BLaER1 treated with 17β-estradiol and CSF1 and Interleukin-3, amounts not matched to agents 10 nM and 100 nM (cell line): ENCODE measurements at regions not wholly inside any gene's neighbourhood (a gene's known extent, or its start where the extent isn't known, plus 50 kb on each side); places are given as distances from the start of the nearest gene placed in this dataset.
A peak's percentile ranks its signal among the peaks of the same experiment; 100 is the strongest.

Experiments
- H3K27ac ChIP-seq, 11 experiments: shearing (Covaris generic); formaldehyde crosslinking; 2 replicates each; pipeline ENCODE4 v1.8.1; 2022
- H3K27me3 ChIP-seq, 11 experiments: shearing (Covaris generic); formaldehyde crosslinking; 2 replicates each; pipeline ENCODE4 v1.8.1; 2022
- H3K36me3 ChIP-seq, 11 experiments: shearing (Covaris generic); formaldehyde crosslinking; 2 replicates each; pipeline ENCODE4 v1.8.1; 2022
- H3K4me1 ChIP-seq, 10 experiments: shearing (Covaris generic); formaldehyde crosslinking; 2 replicates each; pipeline ENCODE4 v1.8.1; 2022
- H3K4me2 ChIP-seq, 11 experiments: shearing (Covaris generic); formaldehyde crosslinking; 2 replicates each; pipeline ENCODE4 v1.8.1; 2022
- H3K4me3 ChIP-seq, 10 experiments: shearing (Covaris generic); formaldehyde crosslinking; 2 replicates each; pipeline ENCODE4 v1.8.1; 2022
- H3K9ac ChIP-seq, 11 experiments: shearing (Covaris generic); formaldehyde crosslinking; 2 replicates each; pipeline ENCODE4 v1.8.1; 2022
- H3K9me3 ChIP-seq, 11 experiments: shearing (Covaris generic); formaldehyde crosslinking; replicated peaks in 1 of 11; 2 replicates each; pipeline ENCODE4 v1.8.1; 2022
- H4K20me1 ChIP-seq, 11 experiments: shearing (Covaris generic); formaldehyde crosslinking; 2 replicates each; pipeline ENCODE4 v1.8.1; 2022
- Cebpa-rat ChIP-seq, 11 experiments: shearing (Covaris generic); IDR thresholded peaks; 2 replicates each; pipeline ENCODE4 v1.8.1; 2022

DNA sequence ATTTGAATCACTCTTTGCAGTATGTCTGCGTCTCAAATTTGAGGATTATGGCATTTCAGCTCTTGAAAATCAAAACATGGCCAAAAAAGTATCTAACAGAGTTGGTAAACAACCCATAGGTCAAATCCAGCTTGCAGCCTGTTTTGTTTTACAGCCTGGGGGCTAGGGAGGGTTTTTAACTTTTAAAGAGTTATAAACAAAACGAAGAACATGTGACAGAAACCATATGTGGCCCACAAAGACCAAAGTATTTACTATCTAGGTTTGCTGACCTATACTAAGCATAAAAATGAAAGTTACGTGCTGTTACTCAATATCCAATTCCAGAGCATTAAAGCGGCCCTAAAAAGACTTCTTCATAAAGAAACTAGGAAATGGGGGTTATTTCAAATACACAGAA lies 55.5 kb upstream of the STARD3NL start:
- Histone ChIP-seq H3K4me2 (no peak overlapping the region), H3K27ac (no peak overlapping the region), H3K4me1 (0 out of 20 replicates have a peak, but pooled peaks cover 0 to 1% (median 0%) of the 10 kb centered on the region in 10 experiments), H3K9me3 (peaks cover 0 to 8% (median 5%) of the 10 kb centered on the region in 11 experiments; a peak in 5 of 22 replicates), H4K20me1 (no peaks in the 10 kb centered on the region; a peak in 1 of 22 replicates), H3K36me3 (no peaks in the 10 kb centered on the region), H3K9ac (no peak overlapping the region), H3K4me3 (no peak overlapping the region), H3K27me3 (no peaks in the 10 kb centered on the region)
- TF ChIP-seq Cebpa-rat (IDR thresholded peaks at IDR 0.05): no peak

DNA sequence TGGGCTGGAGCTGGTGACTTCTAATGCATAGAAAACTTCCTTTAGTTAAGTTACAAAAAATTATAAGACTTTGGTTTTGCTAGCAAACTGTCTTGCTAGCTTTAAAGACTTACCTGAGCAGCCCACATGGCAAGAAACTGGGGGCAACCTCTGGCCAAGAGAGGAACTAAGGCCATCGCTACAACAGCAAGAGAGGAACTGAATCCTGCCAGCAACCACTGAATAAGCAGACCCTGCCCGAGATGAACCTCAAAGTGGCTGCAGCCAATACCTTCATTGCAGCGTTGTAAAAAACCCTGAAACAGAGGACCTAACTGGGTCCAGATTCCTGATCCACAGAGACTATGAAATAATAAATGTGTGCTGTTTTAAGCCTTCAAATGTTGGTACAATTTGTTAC lies 54.6 kb upstream of the STARD3NL start:
- Histone ChIP-seq H3K4me2 (no peak overlapping the region), H3K9me3 (peaks cover 0 to 8% (median 5%) of the 10 kb centered on the region in 11 experiments; a peak in 5 of 22 replicates), H3K27me3 (no peaks in the 10 kb centered on the region), H4K20me1 (no peaks in the 10 kb centered on the region; a peak in 1 of 22 replicates), H3K4me1 (0 out of 20 replicates have a peak, but pooled peaks cover 0 to 6% (median 0%) of the 10 kb centered on the region in 10 experiments), H3K27ac (no peak overlapping the region), H3K36me3 (no peaks in the 10 kb centered on the region), H3K9ac (no peak overlapping the region), H3K4me3 (no peak overlapping the region)
- TF ChIP-seq Cebpa-rat (IDR thresholded peaks at IDR 0.05): no peak

DNA sequence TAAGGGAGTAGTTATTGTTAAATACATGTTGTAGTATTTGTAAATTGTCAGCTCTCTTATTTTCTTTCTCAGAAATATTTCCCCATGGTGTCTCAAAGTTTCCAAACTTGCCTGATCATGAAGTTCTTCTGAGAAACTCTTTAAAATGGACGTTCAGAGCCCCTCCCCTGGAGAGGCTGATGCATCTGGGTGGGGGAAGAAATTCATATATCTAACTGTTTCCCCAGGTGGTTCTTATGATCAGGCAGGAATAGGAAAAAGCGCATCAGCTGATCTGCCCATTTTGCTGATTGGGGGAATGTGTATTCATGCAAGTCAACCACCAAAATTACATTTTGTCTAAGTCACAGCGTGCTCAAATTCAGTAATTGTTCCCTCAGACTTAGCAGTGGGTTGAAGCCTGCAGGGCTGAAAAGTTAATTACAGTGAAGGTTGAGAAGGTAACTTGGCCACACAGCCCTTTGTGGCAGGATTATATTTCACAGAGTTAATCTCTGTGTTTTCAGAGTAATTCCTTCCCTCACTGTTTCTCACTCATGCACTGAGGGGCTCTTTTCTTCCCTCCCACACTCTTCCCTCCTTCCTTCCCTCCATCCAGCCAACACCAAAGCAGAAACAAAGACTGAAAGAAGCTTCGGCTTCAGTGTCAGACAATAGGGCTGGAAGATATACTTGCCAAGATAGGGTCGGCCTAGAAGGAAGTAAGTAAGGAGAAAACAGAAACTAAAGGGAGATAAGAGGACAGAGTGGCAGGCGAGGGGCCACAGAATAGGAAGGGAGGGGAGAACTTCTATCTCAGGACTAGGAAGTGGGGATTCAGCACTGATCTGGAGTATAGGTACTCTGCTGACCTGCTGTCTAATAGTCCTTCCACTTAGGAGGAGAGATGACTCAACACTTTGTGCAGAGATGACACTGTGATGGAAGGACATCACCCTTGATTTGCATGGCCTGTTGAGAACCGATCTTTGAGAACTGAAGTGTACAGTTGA lies 50.5 kb upstream of the STARD3NL start:
- Histone ChIP-seq H3K9ac (no peak overlapping the region), H4K20me1 (no peaks in the 10 kb centered on the region; a peak in 1 of 22 replicates), H3K4me3 (no peak overlapping the region), H3K4me2 (peak overlapping the region in 2 of 11 experiments; percentile 2 to 6; a peak in 2 of 22 replicates), H3K4me1 (0 out of 20 replicates have a peak, but pooled peaks cover 0 to 6% (median 0%) of the 10 kb centered on the region in 10 experiments), H3K36me3 (no peaks in the 10 kb centered on the region), H3K9me3 (no peaks in the 10 kb centered on the region), H3K27me3 (no peaks in the 10 kb centered on the region), H3K27ac (no peak overlapping the region)
- no peak for TF ChIP-seq Cebpa-rat (IDR thresholded peaks at IDR 0.05)
